Suppressor macrophage (primary cell): ENCODE measurements at regions not wholly inside any gene's neighbourhood (a gene's known extent, or its start where the extent isn't known, plus 50 kb on each side); places are given as distances from the start of the nearest gene placed in this dataset.
"Not testable (repeated sequence)": the region's sequence is repeated elsewhere in the genome, so short reads cannot be mapped to it uniquely, and the experiment has no call there.

Experiments
- DNase-seq, 4 experiments: peaks; one replicate each; pipeline ENCODE4 v3.0.0-alpha.2; 2020 to 2022

DNA sequence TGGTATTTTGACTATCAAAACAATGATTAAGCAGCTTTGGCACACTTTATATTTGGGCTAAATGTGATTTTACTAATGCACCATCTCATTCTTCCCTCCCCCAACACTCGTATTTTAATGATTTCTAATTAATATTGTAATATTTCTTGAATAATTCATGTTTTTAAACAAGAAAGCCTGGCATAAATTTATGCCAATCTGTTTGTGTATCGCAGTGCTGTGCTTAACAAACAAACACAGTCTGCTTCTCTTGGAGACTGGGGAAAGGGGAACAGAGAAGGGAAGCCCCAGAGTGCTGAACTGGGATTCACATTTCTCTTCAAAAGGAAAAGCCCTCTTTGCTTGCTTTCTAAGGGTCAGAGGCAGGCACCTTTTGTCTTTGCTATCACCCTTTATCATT is 496.9 kb upstream of the STXBP6 start:
- DNase-seq: no peak

DNA sequence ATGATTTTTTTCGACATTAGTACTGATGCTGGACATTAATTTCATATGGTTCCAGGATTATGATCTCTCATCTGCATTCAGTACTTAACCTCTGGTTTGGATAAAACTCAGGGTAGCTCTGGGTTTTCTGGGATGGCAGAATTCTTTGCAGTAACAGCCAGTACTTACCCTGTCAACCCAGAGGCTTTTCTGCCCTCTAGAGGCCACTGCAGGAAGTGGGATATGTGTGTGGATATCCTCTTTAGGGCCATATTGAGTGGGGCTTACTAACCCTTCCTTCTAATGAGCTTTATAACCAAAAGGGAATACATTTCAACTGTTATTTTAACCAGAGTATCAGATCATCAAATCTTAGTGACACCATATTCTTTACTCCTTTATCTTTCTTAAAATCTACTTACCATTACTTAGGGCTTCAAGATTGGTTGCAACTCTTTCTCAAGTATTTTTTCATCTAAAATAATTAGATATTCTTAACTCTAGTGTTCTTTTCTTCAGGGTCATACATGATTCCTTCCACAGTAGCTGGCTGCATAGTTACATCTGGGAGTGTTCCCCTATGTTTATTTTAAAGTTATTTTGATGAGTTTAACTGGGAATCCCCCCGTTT is 488.0 kb upstream of the STXBP6 start:
- peak; percentile 26 to 58 (median 38) for DNase-seq

DNA sequence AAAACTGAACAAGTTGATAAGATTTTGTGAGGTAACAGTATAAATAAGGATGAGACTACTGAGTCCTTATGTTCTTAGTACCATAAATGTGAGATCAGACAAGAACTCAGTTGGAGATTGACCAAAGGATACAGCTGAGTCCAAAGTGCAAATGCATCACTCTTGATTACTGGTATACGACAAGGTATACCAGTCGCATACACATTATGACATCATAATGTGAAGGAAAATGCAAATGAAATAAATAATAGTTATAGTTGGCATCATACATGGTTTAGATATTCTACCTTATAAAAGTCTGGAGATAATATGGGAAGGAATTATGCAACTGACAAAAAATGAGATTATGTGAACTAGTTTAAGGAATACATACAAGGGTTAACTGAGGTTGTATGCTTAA is 476.3 kb upstream of the STXBP6 start:
- no peak for DNase-seq

DNA sequence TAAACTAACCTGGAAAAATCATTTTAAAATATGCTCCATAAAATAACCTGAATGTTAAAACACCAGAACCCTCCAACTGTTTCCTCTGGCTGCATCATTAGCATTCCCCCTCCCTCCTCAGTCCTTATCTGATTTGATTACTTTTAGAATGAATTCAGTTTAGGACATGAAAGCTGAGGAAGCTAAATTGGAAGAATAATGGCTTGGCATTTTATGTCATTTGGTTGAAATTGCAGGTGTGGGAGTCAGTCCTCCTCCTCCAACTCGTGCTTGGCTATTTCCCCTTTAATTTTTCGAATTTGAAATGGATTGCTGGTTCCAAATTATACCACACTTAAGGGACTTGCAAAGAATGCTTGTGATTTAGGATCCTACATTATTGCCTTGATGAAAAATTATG is 473.0 kb upstream of the STXBP6 start:
- DNase-seq: no peak

DNA sequence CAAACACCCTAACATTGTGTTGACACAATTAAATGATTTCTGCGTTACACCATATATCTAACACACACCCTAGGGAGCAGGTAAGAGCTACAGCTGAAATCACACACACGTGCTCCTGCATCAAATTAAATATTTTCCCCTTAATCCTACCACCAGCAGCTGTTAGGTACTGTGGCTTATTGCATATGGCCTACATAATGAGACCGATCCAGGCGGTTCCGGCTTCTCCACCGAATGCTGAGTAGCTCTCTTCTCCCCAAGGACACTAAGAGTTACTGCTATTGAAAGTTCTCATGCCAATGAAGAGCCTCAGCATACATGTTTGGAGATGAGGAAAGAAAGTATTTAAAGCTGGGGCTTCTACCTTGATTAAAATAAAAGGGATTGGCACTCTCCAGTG is 472.2 kb upstream of the STXBP6 start:
- no peak for DNase-seq

DNA sequence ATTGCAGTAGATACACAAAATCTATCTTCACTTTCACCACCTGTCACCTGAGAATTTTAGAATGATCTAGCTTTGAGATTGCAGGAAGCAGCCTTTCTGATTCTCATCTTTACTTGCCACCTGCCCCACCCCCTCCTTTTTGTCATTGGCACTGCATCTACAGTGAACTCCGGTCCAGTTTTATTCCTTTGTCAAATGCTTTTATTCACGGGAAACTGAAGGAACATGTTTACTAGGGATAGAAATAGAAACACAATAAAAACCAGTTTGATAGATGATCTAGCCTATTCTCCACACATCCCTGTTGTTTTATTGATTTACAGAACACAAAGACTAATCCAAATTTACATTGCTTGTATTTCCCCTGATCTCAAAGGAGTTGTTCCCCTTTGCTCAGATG is 471.7 kb upstream of the STXBP6 start:
- DNase-seq: no peak

DNA sequence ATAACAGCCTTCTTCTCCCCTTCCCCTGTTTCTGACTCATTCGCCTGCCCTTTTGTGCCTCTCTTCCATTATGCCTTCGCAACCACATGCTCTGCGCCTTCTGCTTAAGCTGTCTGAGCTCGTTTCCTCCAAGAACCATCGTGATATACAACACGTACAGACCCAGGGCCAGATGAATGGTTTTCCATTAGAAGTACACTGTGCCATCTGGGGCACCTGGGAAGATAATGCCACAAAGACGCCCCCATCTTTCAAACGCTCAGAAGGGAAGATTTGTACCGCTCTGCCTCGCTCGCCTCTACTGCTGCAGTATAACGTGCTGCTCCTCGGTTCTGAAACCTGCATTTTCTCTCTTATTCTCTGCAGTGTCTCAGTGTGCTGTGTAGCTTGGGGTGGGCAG is 470.9 kb upstream of the STXBP6 start:
- no peak for DNase-seq

DNA sequence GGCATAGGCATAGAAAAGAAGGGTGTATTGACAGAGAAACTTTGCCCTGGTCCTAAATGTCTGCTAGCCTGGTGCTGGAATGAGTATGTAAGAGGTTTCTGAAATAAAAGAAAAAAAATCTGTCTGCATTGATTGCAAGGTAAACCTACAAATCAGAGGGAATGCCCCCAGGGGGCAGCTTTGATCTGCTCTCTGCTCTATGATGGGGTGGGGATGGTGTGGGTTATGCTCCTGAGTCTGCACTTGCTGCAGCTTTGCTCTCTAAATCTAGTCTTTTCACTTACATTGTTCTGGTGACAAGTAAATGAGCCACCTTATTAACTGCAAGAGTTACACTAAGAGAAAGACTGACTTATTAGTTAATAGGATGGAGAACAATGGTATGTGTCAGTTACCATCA is 468.4 kb upstream of the STXBP6 start:
- DNase-seq: no peak

DNA sequence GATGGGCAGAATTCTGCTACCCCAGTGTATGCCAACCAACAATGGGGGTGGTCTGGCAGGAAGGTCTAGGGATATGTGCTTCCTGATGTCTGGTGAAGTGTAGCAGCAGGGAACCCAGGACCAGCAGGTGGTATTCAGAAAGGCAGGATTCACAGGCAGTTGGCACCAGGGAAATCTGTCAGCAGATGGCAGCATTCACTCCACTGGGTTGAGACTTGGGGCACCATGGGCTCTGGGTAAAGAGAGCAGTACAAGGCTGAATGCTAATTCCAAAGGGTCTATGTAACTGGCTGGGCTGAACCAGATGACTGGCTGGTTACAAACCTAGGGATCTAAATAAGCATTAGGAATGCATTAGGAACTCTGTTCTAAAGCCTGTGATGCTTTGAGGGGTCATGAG is 466.9 kb upstream of the STXBP6 start:
- no peak for DNase-seq

DNA sequence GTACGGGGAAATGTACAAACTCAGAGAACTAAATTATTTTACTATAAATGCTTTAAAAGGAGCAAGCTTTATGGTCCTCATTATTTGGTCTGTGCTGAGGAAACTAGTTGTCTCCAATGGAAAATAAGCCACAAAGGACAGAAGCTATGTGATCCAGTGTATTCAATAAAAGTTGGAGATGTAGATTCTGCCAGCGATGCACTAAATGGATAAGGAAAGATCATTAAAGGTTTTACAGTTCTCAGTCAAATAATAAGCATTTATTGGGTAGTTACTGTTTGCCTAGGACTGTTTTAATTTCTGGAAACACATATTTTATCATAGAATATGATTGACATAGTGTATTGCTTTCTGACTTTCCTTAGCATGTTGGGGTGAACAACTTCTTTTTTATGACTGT is 458.9 kb upstream of the STXBP6 start:
- no peak for DNase-seq

DNA sequence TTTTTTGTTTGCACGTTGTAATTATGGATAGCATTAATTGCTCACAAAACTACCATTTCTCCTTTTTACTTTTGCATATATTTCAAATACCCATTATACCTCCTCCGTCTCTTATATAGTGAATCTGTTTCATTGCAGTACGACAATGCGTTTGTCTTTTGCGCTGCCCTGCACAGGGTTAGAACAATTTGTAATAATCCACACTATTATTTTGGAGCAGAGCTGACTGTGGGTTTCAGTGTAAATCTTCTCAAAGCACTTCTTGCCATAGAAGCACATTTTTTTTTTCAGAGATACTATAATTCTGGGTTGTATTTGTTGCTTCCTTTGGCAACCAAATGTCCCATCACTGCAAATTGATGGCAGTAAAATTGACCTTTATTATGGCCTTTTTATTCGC is 451.8 kb upstream of the STXBP6 start:
- no peak for DNase-seq

DNA sequence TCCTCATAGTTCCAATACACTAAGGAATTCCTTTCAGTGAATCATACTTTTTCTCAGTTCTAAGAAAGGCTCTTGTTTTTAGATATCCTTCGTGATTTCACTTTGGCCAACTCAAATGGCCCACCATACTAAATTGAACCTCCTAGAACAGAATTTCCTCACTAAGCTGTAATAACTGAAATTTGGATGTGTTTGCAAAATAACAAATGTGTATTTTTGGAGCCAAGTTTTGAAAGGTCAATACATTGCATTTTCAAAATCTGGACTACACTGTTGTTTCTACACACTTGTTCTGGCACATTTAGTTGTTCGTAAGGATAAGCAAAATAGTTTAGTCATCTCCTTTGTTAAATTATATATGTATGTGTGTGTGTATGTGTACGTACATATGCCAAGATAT is 439.0 kb upstream of the STXBP6 start:
- DNase-seq: no peak

DNA sequence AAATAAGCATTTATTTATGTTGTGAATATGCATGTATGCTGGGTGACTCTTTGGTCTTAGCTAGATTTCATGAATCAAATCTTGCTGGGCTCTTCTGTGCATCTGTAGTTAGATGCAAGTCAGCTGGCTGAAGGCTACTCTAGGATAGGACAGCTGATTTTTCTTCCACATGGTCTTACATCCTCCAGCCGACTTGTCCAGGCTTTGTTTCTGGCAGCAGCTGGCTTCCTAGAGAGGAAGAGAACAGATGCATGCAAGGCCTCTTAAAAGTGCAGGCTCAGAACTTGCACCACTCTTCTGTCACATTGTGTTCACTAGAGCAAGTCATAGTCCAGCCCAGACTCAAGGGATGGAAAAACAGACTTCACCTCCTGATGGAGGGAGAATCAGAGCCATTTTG is 435.4 kb upstream of the STXBP6 start:
- no peak for DNase-seq

DNA sequence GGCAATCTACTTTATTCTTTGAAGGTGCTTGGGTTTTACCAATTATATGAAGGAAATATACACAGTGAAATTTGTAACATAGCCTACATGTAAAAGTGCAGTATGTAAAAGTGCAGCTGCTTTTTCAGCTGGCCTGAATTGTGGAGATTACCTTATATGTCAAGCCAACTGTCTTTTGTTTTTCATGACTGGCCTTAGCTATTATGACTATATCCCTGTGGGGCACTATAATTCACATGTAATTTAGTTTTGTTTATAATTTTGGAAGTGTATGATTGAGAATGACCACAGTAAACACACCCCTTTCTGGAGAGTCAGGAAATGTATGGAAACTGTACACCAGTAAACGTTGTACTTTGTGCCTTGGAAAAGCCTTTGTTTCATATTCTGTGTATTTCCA is 435.0 kb upstream of the STXBP6 start:
- DNase-seq: no peak

DNA sequence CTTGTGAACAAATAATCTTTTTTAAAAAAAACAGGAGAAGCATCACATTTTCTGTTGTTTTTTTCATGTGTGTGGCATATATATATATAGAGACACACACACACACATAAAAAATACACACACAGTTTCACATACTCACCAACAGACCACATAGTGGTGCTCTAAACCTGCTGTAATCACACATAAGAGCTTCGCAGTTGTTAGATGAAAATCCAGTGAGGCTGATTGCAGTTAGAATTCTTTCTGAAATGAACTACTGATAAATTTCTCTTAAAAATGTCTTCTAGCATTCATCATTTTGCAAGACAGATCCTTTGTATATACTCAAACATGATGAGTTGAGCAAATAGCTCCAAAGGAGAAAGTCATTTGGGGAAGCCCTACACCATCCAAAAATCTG is 434.3 kb upstream of the STXBP6 start:
- DNase-seq: no peak

DNA sequence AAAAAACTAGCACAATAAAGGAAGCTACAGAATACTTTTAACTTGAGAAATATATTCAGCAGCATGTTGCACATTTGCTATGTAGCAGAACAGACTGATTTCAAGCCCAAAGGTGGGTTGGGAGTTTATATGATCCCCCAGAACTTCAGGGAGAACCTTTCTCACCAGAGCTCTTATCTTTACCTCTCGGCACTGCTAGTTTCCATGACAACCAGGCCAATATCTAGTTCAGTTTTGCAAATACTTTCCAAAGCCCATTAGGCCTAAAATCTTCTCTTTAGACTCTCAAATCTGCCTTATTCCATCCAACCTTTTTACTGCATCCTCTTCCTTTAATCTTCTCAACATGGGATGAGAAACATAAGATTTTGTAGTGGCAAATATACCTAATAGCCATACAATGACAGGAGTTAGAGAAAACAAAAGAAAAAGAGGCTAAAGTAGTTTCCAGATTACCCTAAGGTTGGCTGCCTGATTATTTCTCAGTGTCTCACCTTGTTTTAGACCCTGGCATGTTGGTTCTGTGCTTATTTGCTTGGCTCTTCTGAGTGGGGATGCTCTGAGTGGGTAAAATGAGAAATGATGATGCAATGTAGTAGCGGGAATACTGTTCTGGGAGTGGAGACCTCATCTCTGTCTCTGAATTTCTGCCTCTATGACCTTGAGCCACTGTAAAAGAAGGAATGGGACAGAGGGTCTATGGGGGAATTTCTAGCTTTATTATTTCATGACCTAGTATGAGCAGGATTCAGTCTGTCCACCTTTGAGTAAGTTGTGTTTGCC is 427.6 kb upstream of the STXBP6 start:
- DNase-seq: no peak

DNA sequence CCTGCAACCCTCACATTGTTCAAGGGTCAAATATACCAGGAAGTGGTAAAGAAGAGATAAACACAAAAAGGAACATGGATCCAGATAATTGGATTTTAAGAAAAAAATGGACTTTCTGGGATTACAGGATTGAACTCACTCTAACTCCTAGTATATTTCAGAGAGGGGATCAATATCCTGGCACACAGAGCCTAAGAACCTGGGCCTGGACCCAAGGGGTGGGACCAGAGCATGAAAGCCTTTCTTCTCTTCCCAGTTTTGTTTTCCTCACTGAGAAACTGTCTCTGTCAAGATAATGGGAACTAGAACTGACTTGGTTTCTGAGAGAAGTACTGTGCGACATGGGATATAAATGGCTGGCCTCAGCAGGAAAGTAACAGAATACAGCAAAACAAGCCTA is 422.8 kb upstream of the STXBP6 start:
- DNase-seq: no peak

DNA sequence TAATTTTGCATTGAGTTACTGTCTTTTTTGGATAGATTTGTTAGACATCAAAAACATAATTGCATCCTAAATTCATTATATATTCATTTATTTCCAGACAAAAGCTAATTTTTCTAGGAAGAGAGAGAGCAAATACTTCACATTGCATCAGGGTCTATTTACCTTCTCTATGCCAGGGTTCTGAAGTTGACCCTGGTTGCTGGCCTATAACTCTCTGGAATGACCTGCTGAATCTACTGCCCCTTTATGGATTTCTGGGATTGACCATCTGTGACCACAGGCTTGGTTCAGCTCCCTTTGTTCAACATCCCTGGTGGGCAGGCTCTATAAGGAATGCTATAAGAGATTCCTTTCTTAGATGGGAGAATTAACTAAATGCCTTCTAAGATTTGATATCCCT is 414.8 kb upstream of the STXBP6 start:
- no peak for DNase-seq

DNA sequence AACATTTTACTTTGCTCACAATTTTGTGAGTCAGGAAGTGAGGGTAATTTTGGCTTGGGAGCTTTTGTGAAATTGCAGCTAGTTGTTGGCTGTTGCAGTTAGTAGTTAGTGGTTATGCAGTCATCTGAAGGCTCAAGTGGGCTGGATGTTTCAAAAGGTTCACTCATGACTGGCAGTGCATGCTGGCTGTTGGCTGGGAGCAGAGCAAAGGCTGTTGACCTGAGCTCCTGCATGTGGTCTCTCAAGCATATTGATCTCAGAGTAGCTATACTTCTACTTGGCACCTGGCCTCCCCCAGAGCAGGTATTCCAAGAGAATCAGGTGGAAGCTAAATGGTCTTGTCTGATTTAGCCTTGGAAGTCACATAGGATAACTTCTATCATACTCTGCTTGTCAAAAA is 414.1 kb upstream of the STXBP6 start:
- no peak for DNase-seq

DNA sequence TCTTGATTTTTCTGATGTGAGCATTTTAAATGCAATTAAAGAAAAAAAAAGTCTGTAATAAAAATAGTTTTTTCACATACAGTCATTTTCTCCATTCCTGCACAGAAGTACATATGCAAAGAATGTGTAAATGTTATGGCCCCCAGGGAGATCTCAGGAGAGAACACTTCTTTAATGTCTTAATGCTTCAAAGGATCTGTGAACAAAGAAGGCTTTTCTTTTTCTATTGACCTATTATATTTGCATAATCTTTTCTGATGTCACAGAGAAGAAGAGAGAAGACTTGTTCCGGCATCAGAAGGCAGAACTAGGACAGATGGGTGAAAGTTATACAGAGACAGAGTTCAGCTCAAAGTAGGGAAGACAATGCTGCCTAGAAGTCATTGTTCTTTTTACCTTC is 413.5 kb upstream of the STXBP6 start:
- DNase-seq: no peak

DNA sequence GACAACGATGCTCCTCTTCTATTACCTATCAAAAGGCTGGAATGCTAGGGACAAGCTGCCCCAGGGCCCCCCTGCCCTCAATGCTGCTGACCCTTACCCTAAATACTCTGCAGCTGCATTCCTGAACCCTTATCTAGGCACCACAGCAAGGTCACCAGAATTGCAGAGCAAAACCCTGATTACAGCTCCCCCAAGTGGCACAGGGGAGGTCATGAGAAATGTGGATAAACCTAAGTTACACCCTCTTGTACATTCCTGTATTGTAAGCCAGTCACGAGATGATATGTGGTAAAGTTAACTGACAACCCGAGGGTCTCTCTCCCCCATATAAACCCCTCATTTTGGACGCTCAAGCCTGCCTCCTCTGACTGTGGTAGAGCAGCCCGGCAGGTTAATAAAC is 411.8 kb upstream of the STXBP6 start:
- no peak for DNase-seq

DNA sequence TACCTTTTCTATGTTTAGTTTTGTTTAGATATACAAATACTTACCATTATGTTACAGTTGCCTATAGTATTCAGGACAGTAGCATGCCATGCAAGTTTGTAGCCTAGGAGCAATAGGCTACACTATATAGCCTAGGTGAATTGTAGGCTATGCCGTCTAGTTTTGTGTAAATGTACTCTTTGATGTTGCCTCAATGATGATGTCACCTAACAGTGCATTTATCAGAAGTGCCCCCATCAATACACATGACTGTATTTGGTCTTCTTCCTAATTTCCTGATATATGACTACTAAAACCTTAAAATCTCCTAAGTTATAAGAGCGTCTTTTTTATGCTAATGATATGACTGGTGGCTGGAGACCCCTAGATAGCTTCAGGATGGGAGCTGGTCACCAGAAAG is 394.4 kb upstream of the STXBP6 start:
- no peak for DNase-seq

DNA sequence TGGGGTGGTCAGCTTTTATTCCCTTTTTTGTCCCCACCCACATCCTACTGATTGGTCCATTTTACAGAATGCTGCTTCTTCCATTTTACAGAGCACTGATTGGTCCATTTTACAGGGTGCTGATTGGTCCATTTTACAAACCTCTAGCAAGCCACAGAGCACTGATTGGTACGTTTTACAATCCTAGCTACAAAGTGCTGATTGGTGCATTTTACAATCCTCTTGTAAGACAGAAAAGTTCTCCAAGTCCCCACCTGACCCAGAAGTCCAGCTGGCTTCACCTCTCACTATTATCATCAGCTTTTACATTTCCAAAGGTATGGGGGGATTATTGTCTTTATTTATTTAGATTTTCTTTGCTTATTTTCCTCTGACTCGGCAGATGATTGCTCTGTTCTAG is 390.4 kb upstream of the STXBP6 start:
- DNase-seq: not testable (repeated sequence)

DNA sequence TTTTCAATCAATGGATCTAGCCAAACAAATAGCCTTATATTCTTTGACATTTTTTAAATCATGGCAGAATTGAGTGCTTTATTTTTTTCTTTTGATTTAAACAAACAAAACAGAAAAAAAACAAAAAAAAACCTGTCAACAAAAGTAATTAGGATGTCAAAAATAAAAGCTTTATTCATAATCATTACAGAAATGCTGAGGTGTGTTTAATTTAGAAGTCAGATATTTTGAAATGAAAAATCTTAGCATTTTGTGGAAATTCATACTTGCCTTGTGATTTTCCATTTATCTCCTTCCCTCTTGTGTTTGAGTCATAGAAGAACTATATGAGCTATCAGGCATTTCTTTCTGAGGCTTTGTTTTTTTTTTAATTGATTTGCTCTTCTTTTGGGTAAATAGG is 387.0 kb upstream of the STXBP6 start:
- DNase-seq: no peak

DNA sequence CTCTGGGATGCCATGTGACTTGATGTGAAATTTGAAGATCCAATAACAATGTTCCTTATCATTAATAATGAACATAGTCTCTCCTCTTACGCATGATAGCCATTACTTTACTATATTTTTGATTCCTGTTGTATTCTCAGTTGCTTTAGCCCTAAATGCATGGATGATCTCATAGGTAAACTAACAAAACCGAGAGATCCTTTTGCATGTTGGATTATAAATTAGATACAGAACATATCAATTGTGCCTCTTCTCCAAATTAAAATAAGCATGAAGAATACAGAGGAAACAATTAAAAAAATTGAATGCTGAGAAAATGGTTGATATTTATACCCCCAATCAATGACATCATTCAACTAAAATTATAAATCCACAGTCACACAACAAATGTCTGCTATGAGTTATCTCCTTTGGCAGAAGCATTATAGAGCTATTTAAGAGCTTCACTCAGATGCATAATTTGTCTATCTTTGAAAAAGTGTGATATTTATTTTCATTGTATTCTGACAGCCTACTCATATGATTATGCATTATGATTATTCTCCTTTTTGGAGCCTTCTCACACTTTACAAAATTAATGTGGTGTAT is 386.4 kb upstream of the STXBP6 start:
- DNase-seq: no peak
